Tibial nerve (tissue), 4 donors: ENCODE measurements at regions not wholly inside any gene's neighbourhood (a gene's known extent, or its start where the extent isn't known, plus 50 kb on each side); places are given as distances from the start of the nearest gene placed in this dataset.

Experiments
- CTCF ChIP-seq, 5 experiments: fragments of 200-600 bp in 3 of 5; fragments of 450-650 bp in 2 of 5; sonication (generic) in 3 of 5; IDR thresholded peaks; one replicate each; pipeline ENCODE4 v1.5.1; 2016 to 2019; ENCODE audit warnings: antibody characterized with exemption in 5 of 5, mild to moderate bottlenecking in 3 of 5, moderate library complexity in 2 of 5
- EP300 ChIP-seq, 2 donors: sonication (generic); formaldehyde crosslinking; IDR thresholded peaks; one replicate each; pipeline ENCODE4 v1.6.1; 2017; ENCODE audit warnings: antibody characterized with exemption in 2 of 2, mild to moderate bottlenecking in 1 of 2
- POLR2A ChIP-seq, 2 donors: fragments of 450-650 bp; IDR thresholded peaks; one replicate each; pipeline ENCODE4 v1.6.1; 2017; ENCODE audit warnings: antibody characterized with exemption in 2 of 2, mild to moderate bottlenecking in 2 of 2, moderate library complexity in 2 of 2

- TF ChIP-seq CTCF (IDR thresholded peaks at IDR 0.05) (no peak), POLR2A (IDR thresholded peaks at IDR 0.05) (no peak), EP300 (IDR thresholded peaks at IDR 0.05) (peak in 1 of 2 donors; percentile 62)
Measured at GRCh38 chr10:32125023-32125422, 68.8 kb upstream of the KIF5B start.
